ENCODE measurements at regions not wholly inside any gene's neighbourhood (a gene's known extent, or its start where the extent isn't known, plus 50 kb on each side); places are given as distances from the start of the nearest gene placed in this dataset.

DNA sequence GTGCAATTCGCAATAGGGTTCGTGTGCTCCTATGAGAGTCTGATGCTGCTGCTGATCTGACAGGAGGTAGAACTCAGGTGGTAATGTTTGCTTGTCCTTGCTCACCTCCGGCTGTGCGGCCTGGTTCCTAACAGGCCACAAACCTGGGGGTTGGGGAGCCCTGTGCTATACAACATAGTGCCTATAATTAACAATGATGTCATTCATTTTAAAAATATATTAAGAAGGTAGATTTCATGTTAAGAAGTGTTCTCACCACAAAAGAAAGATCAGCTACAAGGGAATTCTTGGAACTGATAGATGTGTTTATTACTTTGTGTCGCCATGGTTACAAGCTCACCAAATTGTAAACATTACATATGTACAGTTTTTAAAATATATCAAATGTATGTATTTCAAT, 200.5 kb downstream of the GRB14 start:
- TF ChIP-seq, protein P1, sequence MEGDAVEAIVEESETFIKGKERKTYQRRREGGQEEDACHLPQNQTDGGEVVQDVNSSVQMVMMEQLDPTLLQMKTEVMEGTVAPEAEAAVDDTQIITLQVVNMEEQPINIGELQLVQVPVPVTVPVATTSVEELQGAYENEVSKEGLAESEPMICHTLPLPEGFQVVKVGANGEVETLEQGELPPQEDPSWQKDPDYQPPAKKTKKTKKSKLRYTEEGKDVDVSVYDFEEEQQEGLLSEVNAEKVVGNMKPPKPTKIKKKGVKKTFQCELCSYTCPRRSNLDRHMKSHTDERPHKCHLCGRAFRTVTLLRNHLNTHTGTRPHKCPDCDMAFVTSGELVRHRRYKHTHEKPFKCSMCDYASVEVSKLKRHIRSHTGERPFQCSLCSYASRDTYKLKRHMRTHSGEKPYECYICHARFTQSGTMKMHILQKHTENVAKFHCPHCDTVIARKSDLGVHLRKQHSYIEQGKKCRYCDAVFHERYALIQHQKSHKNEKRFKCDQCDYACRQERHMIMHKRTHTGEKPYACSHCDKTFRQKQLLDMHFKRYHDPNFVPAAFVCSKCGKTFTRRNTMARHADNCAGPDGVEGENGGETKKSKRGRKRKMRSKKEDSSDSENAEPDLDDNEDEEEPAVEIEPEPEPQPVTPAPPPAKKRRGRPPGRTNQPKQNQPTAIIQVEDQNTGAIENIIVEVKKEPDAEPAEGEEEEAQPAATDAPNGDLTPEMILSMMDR (optimal IDR thresholded peaks at IDR 0.05 in 1 of 3, IDR thresholded peaks at IDR 0.05 in 1 of 3, conservative IDR thresholded peaks at IDR 0.05 in 1 of 3; ENCODE audit: extremely low read depth in 1 of 3, insufficient read depth in 2 of 3, low read length in 3 of 3) = no peak
- no peak for TF ChIP-seq EZH2 (IDR thresholded peaks at IDR 0.05; ENCODE audit: low read length)
